ENCODE measurements at regions not wholly inside any gene's neighbourhood (a gene's known extent, or its start where the extent isn't known, plus 50 kb on each side); places are given as distances from the start of the nearest gene placed in this dataset.

- DNase-seq (ENCODE audit: low read depth in 2 of 2), result no peak
Measured at GRCh38 chr7:28231176-28231575, 50.6 kb upstream of the JAZF1 start.

GRCh38 chr7:28236560-28236959 lies 56.0 kb upstream of the JAZF1 start:
- DNase-seq (ENCODE audit: low read depth in 2 of 2), result no peak

- no peak for DNase-seq (ENCODE audit: low read depth in 2 of 2)
Measured at GRCh38 chr7:28237363-28237762, 56.8 kb upstream of the JAZF1 start.

GRCh38 chr7:28239823-28240204 lies 59.2 kb upstream of the JAZF1 start:
- DNase-seq (ENCODE audit: low read depth in 2 of 2), result no peak

- DNase-seq (ENCODE audit: low read depth in 2 of 2), result no peak
Measured at GRCh38 chr7:28240481-28240880, 59.9 kb upstream of the JAZF1 start.

GRCh38 chr7:28243861-28244260 lies 63.3 kb upstream of the JAZF1 start:
- DNase-seq (ENCODE audit: low read depth in 2 of 2), result no peak

- DNase-seq (ENCODE audit: low read depth in 2 of 2), result no peak
Measured at GRCh38 chr7:28245123-28245878, 64.7 kb upstream of the JAZF1 start.

GRCh38 chr7:28246921-28247461 lies 66.4 kb upstream of the JAZF1 start:
- no peak for DNase-seq (ENCODE audit: low read depth in 2 of 2)

- no peak for DNase-seq (ENCODE audit: low read depth in 2 of 2)
Measured at GRCh38 chr7:28258240-28258639, 77.6 kb upstream of the JAZF1 start.

GRCh38 chr7:28260969-28261368 lies 80.4 kb upstream of the JAZF1 start:
- no peak for DNase-seq (ENCODE audit: low read depth in 2 of 2)

GRCh38 chr7:28263622-28264271 lies 83.2 kb upstream of the JAZF1 start:
- DNase-seq (ENCODE audit: low read depth in 2 of 2), result no peak

GRCh38 chr7:28266402-28266801 lies 85.8 kb upstream of the JAZF1 start:
- DNase-seq (ENCODE audit: low read depth in 2 of 2), result no peak

- no peak for DNase-seq (ENCODE audit: low read depth in 2 of 2)
Measured at GRCh38 chr7:28267012-28267411, 86.4 kb upstream of the JAZF1 start.

GRCh38 chr7:28269700-28270361 lies 89.2 kb upstream of the JAZF1 start:
- no peak for DNase-seq (ENCODE audit: low read depth in 2 of 2)

- DNase-seq (ENCODE audit: low read depth in 2 of 2), result no peak
Measured at GRCh38 chr7:28270536-28270935, 89.9 kb upstream of the JAZF1 start.

GRCh38 chr7:28272461-28272877 lies 91.9 kb upstream of the JAZF1 start:
- DNase-seq (ENCODE audit: low read depth in 2 of 2), result peak in 1 of 2 donors; percentile 14

- no peak for DNase-seq (ENCODE audit: low read depth in 2 of 2)
Measured at GRCh38 chr7:28276298-28276697, 95.7 kb upstream of the JAZF1 start.

GRCh38 chr7:28277364-28277763 lies 96.8 kb upstream of the JAZF1 start:
- DNase-seq (ENCODE audit: low read depth in 2 of 2), result no peak

GRCh38 chr7:28277958-28278357 lies 97.4 kb upstream of the JAZF1 start:
- DNase-seq (ENCODE audit: low read depth in 2 of 2), result no peak

- DNase-seq (ENCODE audit: low read depth in 2 of 2), result no peak
Measured at GRCh38 chr7:28280516-28280915, 99.9 kb upstream of the JAZF1 start.

- DNase-seq (ENCODE audit: low read depth in 2 of 2), result no peak
Measured at GRCh38 chr7:28290496-28290895, 109.9 kb upstream of the JAZF1 start.

GRCh38 chr7:28291559-28291958 lies 111.0 kb upstream of the JAZF1 start:
- no peak for DNase-seq (ENCODE audit: low read depth in 2 of 2)
